ENCODE measurements at regions not wholly inside any gene's neighbourhood (a gene's known extent, or its start where the extent isn't known, plus 50 kb on each side); places are given as distances from the start of the nearest gene placed in this dataset.
"Not testable (repeated sequence)": the region's sequence is repeated elsewhere in the genome, so short reads cannot be mapped to it uniquely, and the experiment has no call there.

DNA sequence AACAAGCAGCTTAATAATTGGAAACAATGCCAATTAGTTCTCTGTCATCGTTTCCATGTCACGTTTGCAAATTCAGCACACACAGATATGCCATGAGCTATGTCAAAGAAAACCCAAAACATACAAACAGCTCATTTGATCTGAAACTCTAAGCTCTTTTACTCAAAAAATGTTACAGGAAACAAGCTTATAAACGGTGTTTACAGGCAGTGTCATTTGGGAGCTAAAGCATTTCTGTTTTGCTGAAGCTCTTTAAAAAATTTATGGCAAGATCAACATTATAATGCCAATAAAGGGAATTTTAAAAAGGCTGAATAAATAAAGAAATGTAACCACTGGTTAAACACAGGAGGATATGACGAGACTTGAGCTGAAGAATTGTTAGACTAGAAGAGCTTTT, 94.0 kb upstream of the HS3ST2 start:
- DNase-seq (ENCODE audit: low spot score) = no peak

DNA sequence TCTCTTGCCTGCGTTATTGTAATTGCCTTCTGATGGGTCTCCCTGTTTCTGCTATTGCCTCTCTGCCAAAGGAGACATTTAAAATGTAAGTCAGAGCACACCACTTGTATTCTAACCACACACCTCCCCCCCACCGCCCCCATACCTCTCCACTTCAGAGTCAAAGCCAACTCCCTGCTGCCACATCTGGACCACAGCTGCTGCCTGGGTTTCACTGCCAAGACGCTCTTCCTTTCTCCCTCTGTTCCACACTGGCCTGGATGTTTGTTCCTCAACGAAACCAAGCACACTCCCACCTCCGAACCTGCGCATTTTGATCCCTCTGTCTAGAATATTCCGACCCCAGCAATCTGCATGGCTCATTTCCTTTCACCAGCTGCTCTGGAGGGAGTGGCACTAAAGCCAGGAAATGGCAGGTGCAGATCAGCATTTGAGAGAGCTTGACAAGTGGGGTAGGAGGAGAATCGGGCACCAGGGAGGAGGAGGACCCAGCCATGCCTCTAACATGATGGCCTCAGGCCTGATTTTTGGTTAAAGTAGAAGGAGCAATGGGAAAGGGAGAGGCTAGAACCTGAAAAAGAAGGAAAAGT, 92.4 kb upstream of the HS3ST2 start:
- no peak for DNase-seq (ENCODE audit: low spot score)

DNA sequence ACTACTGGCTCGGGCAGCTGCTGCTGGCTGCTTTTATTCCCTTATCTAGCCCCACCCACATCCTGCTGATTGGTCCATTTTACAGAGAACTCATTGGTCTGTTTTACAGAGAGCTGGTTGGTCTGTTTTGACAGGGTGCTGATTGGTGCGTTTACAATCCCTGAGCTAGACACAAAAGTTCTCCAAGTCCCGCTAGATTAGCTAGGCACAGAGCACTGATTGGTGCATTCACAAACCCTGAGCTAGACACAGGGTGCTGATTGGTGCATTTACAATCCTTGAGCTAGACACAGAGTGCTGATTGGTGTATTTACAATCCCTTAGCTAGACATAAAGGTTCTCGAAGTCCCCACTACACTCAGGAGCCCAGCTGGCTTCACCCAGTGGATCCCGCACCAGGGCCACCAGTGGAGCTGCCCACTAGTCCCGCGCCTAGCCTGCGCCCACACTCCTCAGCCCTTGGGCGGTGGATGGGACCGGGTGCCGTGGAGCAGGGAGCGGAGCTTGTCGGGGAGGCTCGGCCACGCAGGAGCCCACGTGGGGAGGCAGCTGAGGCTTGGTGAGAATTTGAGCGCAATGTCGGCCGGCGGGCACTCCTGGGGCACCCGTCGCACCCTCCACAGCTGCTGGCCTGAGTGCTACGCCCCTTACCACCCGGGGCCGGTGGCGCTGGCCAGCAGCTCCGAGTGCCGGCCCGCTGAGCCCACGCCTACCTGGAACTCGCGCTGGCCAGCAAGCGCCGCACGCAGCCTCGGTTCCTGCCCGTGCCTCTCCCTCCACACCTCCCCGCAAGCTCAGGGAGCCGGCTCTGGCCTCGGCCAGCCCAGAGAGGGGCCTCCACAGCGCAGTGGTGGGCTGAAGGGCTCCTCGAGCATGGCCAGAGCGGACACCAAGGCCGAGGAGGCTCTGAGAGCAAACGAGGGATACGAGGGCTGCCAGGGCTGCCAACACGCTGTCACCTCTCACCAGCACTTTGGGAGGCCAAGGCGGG, 91.1 kb upstream of the HS3ST2 start:
- not testable (repeated sequence) for DNase-seq (ENCODE audit: low spot score)

DNA sequence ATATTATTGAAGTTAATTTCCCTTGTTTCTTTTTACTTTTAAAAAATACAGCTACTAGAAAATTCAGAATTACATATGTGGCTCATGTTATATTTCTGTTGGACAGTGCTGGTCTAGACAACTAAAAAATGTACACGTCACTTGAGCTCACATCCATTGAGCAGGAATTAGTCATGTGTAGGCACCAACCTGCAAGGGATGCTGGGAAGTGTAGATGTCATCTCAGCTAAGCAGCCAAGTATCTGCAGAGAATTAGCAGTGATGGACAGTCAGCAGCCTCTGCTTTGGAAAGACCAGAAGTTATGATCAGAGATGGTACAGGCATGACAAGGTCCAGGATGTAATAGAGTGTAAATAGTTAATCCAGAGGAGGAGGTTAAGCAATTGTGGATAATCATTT, 87.1 kb upstream of the HS3ST2 start:
- no peak for DNase-seq (ENCODE audit: low spot score)

DNA sequence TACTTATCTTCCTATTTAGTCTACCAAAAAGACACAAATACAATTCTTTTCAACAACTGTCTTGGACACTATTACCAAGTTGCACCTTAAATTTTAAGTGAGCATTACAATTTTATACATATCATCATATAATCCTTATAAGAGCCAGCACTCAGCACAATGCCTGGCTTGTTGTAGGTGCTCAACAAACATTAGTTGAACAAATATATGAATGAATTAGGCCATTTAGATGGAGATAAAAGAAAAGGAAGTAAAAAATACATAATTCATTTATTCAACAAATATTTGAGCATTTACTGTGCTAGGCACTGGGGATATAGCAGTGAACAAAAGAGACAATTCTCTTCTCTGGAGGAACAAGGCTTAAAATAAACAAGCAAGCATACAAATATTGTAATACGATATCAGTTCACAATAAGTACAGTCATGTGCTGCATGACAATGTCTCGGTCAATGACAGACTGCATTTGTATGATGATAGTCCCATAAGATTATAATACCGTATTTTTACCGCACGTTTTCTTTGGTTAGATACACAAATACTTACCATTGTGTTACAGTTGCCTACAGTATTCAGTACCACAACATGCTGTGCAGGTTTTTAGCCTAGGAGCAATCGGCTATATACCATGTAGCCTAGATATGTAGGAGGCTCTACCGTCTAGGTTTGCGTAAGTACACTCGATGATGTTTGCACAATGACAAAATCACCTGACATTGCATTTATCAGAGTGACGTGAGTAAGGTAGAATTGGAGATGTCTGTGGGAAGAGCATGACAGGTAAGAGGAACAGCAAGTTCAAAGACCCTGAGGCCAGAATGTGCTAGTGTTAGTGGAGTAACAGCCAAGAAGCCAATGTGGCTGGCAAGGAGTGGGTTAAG, 86.4 kb upstream of the HS3ST2 start:
- no peak for DNase-seq (ENCODE audit: low spot score)

DNA sequence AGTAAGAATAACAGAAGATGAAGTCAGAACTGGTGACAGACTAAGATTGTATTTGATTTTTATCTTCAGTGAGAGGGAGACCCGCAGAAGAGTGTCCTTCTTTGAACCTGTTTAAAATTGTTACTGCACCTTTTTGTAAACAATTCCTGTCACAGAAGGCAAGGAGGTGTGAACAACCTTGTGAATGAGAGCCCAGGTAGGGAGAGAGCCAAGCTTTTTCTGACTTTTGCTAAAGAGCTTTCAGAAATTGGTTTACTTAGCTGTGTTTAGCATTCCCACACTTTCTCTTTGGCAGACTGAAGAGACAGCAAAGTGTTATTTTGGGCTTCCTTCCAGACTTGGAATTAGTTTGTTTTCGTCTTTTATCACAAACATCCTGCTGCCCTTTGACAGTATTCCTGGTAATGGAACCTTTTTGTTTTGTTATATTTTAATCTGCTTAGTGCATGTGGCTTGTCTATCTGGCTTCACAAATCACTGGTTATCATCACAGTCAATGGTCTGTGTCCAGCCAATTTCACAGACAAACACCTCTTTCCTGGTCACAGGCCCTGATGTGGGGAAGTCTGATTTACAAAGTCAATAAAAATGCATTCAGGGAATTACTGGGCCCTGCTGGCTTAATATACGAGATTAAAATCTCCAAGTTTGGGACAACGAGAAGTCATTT, 85.7 kb upstream of the HS3ST2 start:
- no peak for DNase-seq (ENCODE audit: low spot score)

DNA sequence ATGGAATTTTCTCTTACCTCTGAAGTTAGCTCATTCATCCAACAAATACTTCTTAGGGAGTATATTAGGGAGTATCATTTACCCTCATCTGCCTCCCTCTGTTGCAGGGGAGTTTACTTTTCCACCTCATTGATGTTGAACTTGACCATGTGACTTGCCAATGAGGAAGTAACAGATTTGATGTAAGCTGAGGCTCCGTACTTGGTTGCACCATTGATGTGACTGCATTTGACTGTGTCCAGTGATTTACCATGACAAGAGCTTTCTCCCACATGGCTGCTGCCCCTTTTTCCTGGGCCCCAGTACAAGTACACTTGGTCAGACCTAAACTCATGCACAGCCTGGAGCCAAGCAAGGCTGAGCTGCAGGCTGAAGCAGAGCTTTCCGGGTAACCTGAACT, 81.6 kb upstream of the HS3ST2 start:
- no peak for DNase-seq (ENCODE audit: low spot score)

DNA sequence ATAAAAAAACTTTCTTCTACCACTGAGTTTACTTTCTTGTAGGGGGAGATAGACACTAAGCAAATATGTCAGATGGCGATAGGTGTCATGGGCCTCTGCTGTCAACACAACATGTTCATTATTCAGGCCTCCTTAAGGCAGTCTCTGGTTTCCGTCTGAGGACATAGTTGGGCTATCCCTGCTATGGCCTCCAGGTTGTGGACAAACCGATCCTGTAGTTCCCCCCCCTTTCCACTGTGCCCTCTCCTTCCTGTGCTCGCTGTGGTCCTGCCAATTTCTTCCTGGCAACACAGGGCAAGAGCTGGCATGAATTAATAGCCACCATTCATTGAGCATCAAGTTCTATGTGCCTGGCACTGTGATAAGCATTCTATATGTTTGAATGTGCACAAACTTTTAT, 81.0 kb upstream of the HS3ST2 start:
- DNase-seq (ENCODE audit: low spot score) = no peak

DNA sequence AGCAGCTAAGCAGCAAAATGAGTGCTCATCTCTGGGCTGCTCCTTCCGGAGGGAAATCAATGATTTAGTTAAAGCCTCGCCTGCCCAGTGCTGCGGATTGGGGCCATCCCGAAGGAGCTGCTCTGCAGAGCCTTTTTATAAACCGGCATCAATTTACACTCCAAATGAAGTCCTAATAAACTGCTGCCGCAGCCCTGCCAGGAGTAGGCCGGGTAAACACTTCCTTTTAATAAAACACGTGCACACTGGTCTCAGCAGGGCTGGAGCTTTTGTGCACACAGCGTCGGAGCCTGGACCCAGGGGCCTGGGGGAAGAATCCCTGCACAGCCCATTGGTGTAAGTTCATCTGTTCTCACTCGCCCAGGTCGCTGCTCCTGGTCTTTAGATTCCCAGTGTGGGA, 79.6 kb upstream of the HS3ST2 start:
- DNase-seq (ENCODE audit: low spot score) = no peak

DNA sequence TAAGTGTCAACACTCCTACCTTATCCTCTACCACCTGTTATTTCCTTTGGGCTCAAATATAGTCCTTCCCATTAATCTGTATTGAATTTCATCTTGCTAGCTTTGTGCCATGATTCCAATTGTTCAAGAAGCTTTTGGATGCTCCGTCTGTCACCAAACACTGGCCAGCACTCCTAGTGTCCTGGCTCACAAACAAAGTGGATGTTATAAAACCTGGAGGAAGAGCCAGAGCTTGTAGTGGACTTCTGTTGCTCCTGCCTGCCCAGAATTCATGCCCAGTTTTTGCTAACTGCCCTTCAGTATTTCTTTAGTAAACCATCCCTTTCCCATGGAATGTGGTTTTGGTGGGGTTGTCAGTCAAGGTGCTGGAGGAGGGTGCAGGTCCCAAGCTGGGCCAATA, 77.2 kb upstream of the HS3ST2 start:
- no peak for DNase-seq (ENCODE audit: low spot score)

DNA sequence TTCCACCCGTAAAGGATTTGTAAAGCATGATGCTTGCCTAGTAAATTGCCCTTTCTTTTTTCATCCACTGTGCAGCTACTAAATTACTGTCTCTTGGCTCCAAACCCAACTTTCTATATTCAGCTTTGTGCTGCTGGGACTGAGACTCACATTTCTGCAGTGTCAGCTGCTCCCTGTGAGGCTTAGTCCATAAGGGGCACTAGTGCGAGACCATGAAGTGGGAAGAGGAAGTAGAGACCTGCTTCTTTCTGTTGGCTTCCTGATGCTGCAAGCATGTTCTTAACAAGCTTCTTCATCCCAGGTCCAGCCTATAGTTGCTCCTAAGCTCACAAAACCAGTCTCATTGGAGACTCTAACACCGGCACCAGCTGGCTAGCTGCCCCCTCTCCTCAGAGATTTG, 74.9 kb upstream of the HS3ST2 start:
- no peak for DNase-seq (ENCODE audit: low spot score)

DNA sequence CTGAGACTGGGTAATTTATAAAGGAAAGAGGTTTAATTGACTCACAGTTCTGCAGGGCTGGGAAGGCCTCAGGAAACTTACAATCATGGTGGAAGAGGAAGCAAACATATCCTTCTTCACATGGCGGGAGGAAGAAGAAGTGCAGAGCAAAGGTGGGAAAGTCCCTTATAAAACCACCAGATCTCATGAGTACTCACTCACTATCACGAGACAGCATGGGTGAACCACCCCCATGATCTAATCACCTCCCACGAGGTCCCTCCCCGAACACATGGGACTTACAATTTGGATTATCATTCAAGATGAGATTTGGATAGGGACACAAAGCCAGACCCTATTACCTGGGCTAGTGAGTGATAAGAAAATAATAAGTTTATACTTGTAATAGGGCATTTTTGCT, 70.6 kb upstream of the HS3ST2 start:
- no peak for DNase-seq (ENCODE audit: low spot score)

DNA sequence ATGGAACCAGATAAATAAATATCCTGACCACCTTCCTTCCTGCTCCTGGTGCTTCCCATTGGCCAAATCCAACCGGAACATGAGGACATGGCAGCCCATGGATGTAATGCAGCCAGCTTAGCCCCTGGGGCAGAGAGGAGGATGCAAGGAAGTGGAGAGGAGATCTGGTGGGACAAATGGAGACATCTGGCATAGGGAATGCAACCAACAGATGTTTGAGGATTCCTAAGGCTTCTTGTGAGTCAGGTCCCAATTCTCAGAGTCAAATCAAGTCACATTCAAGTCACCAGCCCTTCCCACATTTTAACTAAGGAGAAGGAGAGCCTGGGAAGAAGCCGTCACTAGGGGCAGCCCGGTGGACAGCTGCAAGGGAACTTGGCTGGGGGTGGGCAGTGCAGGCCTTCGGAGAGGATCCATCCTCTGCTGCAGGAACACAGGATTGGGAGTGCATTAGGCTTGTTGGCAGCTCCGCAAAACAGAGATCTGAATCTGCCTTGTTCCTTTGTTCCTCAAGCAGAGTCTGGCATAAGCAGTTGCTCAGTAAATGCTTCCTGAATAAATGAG, 62.8 kb upstream of the HS3ST2 start:
- no peak for DNase-seq (ENCODE audit: low spot score)

DNA sequence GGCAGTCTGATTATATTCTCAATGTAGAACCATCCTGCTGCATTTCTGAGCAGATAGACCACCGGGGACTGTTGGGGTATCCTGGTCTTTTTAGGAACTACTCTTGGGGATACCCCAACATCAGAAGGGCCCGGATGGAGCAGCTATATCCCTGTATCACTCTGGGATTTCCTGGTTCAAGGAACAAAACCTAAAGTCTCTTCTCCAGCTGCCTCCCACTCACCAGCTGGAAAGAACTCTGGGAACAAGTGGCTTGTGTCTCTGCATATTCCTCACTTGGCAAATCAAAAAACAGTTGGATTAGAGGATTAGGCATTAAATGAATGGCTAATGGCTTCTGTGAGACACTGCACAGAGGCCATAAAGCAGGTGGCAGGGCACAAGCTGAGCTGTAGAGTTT, 62.3 kb upstream of the HS3ST2 start:
- DNase-seq (ENCODE audit: low spot score) = no peak

DNA sequence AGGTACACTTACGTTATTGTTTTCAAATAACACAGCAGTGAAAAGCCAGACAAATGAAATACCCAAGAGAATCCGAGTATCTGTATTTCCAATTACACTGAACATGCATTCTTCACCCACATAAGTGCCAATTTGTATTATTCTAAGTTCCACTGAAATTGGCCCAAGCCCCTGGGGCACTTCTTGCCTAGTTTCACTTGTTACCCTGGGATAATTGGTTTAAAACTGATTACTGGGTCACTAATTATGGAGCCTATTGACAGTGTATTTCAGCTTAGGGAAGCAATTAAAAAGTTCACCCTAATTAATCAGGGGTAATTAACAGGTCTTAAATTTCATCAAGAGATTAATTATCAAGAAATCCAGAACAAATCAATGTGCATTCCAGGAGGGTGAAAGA, 60.5 kb upstream of the HS3ST2 start:
- no peak for DNase-seq (ENCODE audit: low spot score)

DNA sequence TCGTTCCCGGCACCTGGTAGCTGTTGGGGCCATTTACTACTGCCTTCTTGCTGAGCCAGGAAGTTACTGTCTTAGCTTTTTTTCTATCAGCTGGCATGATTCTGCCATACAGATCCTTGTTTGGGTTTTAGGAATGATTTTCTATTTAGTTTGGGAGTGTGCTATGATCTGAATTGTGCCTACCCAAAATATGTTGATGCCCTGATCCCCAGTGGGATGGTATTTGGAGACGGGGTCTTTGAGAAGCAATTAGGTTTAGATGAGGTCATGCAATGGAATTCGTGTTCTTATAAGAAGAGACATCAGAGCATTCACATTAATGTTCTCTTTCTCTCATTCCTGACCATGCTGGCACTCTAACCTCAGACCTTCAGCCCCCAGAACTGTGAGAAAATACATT, 59.4 kb upstream of the HS3ST2 start:
- no peak for DNase-seq (ENCODE audit: low spot score)

DNA sequence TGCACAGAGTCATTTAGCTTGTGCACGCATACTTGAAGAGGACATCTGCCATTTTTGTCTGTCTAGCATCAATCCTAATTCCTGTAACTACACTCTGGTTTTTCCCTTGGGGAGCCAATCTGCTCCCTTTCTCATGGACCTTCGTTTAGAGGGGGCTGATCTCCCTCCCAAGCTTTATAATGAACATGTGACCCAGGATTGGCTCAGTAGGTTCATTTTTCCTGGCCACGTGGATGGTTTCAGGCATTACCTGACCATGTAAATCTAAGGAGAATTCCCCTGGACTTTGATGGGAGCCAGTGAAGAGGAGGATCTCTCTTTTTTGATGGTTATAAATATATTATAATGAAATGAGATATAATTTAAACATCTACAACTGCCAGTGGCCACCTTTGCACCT, 56.8 kb upstream of the HS3ST2 start:
- DNase-seq (ENCODE audit: low spot score) = no peak

DNA sequence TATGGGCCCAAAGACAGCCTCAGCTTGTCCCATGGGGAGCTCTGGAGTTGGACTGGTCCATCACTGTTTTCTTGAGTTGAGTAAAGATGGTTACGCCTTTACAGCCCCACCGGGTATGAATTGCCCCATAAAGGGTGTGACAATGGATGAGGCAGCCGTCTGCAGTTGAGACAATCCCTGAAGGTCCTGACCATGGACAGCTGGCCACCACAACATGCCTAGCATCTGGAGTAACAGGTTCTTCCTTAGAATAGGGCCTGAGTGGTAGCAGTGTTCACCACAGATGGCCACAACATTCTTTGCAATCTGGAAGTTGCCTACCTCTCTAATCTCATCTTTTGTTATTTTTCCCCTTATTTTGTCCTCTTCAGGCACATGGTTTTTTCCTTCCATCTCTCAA, 51.5 kb upstream of the HS3ST2 start:
- no peak for DNase-seq (ENCODE audit: low spot score)

DNA sequence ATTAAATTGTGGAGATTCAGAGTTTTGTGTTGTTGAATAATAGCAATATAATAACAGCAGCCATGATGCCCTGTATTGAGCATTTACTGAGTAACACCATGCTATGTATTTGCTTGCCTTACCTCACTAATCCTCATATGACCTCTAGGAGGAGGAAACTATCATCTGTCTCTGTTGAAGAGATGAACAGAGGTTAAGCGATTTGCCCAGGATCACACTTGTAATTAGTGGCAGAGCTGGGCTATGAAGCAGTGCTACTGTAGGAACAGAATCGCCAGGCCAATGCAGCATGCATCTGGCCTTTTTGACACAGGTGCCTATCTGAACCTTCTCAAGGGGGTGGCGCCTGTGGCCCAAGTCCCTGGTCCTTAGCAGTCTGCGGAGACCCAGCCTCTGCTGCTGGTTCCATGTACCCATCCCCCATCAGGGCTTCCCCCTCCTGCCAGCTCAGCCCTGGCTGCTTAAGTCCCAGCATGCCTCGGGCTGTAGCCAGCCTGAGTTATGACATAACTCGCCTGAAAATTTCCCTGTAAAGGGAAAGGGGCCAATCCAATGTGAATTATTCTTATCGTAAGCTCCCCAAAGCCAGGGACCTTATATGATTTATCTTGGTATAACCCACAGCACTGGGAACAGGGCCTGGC, 50.4 kb upstream of the HS3ST2 start:
- DNase-seq (ENCODE audit: low spot score) = no peak
